ENCODE measurements at regions not wholly inside any gene's neighbourhood (a gene's known extent, or its start where the extent isn't known, plus 50 kb on each side); places are given as distances from the start of the nearest gene placed in this dataset.

DNA sequence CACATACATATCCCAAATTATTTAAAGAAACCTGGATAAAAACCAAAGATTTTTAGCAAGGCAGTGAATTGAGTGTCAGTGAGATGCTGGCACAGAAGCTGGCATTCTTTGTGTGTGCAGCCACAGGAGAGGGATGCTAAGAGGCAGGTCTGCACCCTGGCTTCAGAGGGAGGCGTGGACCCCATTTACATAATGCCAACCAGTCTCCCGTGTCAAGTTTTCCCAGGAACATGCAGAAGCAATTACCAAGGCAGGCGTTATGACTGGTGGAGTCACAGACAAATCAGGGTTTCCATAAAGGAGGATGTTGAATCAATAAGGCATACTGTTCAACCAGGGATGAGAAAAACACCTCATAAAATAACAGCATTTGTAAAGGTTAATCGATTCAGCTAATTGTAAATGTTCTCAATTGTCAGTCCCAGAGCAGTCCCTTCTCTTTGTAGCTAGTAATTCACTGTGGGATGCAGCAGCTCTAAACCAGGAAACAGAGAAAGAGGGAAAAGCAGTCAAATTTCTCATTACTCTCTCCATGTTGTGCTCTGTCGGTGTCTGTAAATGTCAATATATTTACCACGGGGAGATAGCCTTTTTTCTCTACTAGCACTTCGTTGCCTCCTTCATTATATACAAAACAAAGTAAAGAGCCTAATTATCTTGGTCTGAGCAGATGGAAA is 452.4 kb upstream of the GRAMD2B start:
- DNase-seq (ENCODE audit: low read depth, low spot score) = no peak
- ChIA-PET POLR2A (no interaction called here), CTCF (no interaction called here)
- no peak for TF ChIP-seq CTCF (IDR thresholded peaks at IDR 0.05; ENCODE audit: insufficient read depth, low read length, missing control alignments)
- H3K4me3 ChIP-seq (ENCODE audit: low read depth, low read length) = no peak overlapping the region

DNA sequence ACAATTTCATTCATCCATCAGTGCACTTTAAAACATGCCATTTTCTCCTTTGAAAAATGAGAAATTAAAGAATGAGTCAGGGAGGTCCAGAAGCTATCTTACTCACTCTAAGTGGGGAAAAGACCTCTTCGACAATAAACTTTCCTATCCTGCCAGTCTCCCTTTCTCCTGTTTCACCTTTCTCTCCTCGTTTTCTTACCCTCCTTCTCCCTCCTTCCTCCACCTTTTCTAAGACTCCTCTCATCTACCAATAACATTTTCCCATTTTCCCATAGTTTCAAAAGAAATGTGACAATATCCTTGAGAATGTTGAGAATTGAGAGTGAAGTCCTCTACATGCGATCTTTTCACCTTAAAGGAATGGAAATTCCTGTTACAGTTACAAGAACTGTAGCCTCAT is 450.5 kb upstream of the GRAMD2B start:
- no peak for DNase-seq (ENCODE audit: low read depth, low spot score)
- ChIA-PET CTCF (no interaction called here), POLR2A (no interaction called here)
- no peak overlapping the region for H3K4me3 ChIP-seq (ENCODE audit: low read depth, low read length)
- no peak for TF ChIP-seq CTCF (IDR thresholded peaks at IDR 0.05; ENCODE audit: insufficient read depth, low read length, missing control alignments)

DNA sequence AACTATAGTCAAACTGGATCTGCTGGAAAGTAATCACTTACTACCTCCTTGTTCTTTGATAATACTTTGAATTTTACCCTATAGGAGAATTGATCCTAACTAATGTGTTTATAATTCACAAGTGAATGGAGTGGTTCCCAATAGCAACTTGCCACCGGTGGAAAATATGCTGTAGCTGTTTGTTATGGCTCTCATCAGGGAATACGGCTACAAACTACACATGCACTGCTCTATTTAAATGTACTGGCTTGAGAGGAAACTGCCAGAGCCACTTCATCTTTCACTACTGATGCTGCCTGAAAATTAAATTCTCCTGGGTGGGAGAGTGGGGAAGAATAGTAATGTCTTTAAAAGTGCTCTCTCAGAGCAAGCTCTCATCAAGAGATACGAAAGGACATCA is 448.5 kb upstream of the GRAMD2B start:
- TF ChIP-seq CTCF (IDR thresholded peaks at IDR 0.05; ENCODE audit: insufficient read depth, low read length, missing control alignments) = no peak
- DNase-seq (ENCODE audit: low read depth, low spot score) = no peak
- H3K4me3 ChIP-seq (ENCODE audit: low read depth, low read length) = no peak overlapping the region
- POLR2A ChIA-PET = no interaction called here
- CTCF ChIA-PET = no interaction called here

GRCh38 chr5:125976421-125977000 is 446.7 kb upstream of the GRAMD2B start:
- ChIA-PET POLR2A (no interaction called here), CTCF (no interaction called here)
- TF ChIP-seq CTCF (IDR thresholded peaks at IDR 0.05; ENCODE audit: insufficient read depth, low read length, missing control alignments) = no peak
- DNase-seq (ENCODE audit: low read depth, low spot score) = no peak
- H3K4me3 ChIP-seq (ENCODE audit: low read depth, low read length) = no peak overlapping the region

- no peak overlapping the region for H3K4me3 ChIP-seq (ENCODE audit: low read depth, low read length)
- CTCF ChIA-PET = no interaction called here
- POLR2A ChIA-PET = no interaction called here
- no peak for TF ChIP-seq CTCF (IDR thresholded peaks at IDR 0.05; ENCODE audit: insufficient read depth, low read length, missing control alignments)
- DNase-seq (ENCODE audit: low read depth, low spot score) = no peak
These were observed 445.2 kb upstream of the GRAMD2B start for GRCh38 chr5:125978015-125978414.

DNA sequence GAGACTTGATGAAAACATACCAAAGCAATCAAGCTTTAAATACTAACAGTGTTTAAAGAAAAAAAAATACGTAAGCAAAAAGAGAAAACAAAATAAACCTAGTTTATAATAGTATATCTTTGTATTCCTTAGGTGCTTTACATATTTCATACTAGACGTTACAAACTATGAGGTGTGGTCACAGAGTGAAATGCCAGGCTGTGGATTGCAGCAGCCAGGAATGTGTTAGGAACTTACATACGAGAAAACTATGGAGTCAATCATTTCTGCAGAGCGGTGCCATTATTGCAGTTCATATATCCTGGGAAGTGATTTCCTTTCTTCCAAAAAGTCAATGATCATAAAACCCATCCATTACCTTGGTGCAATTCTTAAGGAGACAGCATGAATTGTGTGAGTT is 443.6 kb upstream of the GRAMD2B start:
- ChIA-PET CTCF (no interaction called here), POLR2A (no interaction called here)
- TF ChIP-seq CTCF (IDR thresholded peaks at IDR 0.05; ENCODE audit: insufficient read depth, low read length, missing control alignments) = no peak
- H3K4me3 ChIP-seq (ENCODE audit: low read depth, low read length) = no peak overlapping the region
- DNase-seq (ENCODE audit: low read depth, low spot score) = no peak
